ENCODE measurements at regions not wholly inside any gene's neighbourhood (a gene's known extent, or its start where the extent isn't known, plus 50 kb on each side); places are given as distances from the start of the nearest gene placed in this dataset.
"Not testable (repeated sequence)": the region's sequence is repeated elsewhere in the genome, so short reads cannot be mapped to it uniquely, and the experiment has no call there.

GRCh38 chr10:101280511-101280910 is 51.2 kb upstream of the LBX1 start:
- Histone ChIP-seq H3K36me3 (ENCODE audit: control insufficient read depth, insufficient read depth, low read length) (no peaks in the 10 kb centered on the region), H3K4me3 (ENCODE audit: low read depth, low read length) (no peak overlapping the region), H3K27me3 (ENCODE audit: control insufficient read depth, insufficient read depth, low read length) (peaks cover 47% of the 10 kb centered on the region), H3K9ac (ENCODE audit: low read depth, low read length) (no peak overlapping the region), H3K4me1 (ENCODE audit: control insufficient read depth, insufficient read depth, low read length) (peaks cover 19% of the 10 kb centered on the region), H3K9me3 (ENCODE audit: control insufficient read depth, insufficient read depth, low read length) (no peaks in the 10 kb centered on the region)

DNA sequence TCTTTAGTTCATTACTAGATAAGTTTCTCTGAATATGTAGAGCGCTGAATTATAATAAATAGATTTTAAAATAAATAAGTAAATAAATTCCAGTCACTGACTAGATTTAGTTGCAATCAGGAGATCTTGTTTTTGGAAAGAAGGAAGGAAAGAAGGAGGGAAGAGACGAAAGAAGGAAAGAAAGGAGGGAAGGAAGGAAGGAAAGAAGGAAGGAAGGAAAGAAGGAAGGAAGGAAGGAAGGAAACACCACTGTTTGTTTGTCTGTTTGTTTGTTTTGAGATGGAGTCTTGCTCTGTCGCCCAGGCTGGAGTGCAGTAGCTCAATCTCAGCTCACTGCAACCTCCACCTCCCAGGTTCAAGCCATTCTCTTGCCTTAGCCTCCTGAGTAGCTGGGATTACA is 51.7 kb upstream of the LBX1 start:
- not testable (repeated sequence) for H3K4me3 ChIP-seq (ENCODE audit: low read depth, low read length); H3K9me3 ChIP-seq (ENCODE audit: control insufficient read depth, insufficient read depth, low read length); H3K9ac ChIP-seq (ENCODE audit: low read depth, low read length); H3K36me3 ChIP-seq (ENCODE audit: control insufficient read depth, insufficient read depth, low read length)
- Histone ChIP-seq H3K4me1 (ENCODE audit: control insufficient read depth, insufficient read depth, low read length) (peaks cover 19% of the 10 kb centered on the region), H3K27me3 (ENCODE audit: control insufficient read depth, insufficient read depth, low read length) (peaks cover 48% of the 10 kb centered on the region)

DNA sequence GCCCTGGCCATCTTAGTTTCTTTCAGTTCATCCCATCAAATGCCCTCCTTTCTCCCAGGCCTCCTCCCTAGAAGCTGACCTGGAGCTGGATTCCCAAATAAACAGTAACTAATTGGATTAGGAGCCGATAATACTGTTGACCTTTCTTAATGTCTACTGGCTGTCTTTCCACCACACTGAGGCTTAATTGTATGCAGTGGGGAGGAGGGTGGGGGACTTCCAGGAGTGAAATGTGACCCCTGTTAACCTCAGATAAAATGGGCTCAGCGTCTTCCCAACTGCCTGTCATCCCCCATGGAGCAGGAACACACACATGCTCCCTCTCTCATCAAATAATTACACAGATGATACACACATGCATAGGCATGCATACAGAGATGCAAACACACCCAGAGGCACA is 53.7 kb upstream of the LBX1 start:
- Histone ChIP-seq H3K4me3 (ENCODE audit: low read depth, low read length) (no peak overlapping the region), H3K4me1 (ENCODE audit: control insufficient read depth, insufficient read depth, low read length) (peaks cover 24% of the 10 kb centered on the region), H3K9ac (ENCODE audit: low read depth, low read length) (no peak overlapping the region), H3K9me3 (ENCODE audit: control insufficient read depth, insufficient read depth, low read length) (no peaks in the 10 kb centered on the region), H3K27me3 (ENCODE audit: control insufficient read depth, insufficient read depth, low read length) (peaks cover 55% of the 10 kb centered on the region), H3K36me3 (ENCODE audit: control insufficient read depth, insufficient read depth, low read length) (no peaks in the 10 kb centered on the region)

GRCh38 chr10:101283762-101284100 is 54.5 kb upstream of the LBX1 start:
- peaks cover 63% of the 10 kb centered on the region for H3K27me3 ChIP-seq (ENCODE audit: control insufficient read depth, insufficient read depth, low read length)
- H3K9me3 ChIP-seq (ENCODE audit: control insufficient read depth, insufficient read depth, low read length), result no peaks in the 10 kb centered on the region
- H3K36me3 ChIP-seq (ENCODE audit: control insufficient read depth, insufficient read depth, low read length), result no peaks in the 10 kb centered on the region
- no peak overlapping the region for H3K9ac ChIP-seq (ENCODE audit: low read depth, low read length)
- peaks cover 28% of the 10 kb centered on the region for H3K4me1 ChIP-seq (ENCODE audit: control insufficient read depth, insufficient read depth, low read length)
- peak overlapping the region; percentile 38 for H3K4me3 ChIP-seq (ENCODE audit: low read depth, low read length)

GRCh38 chr10:101284101-101284743 is 55.0 kb upstream of the LBX1 start:
- Histone ChIP-seq H3K36me3 (ENCODE audit: control insufficient read depth, insufficient read depth, low read length) (no peaks in the 10 kb centered on the region), H3K27me3 (ENCODE audit: control insufficient read depth, insufficient read depth, low read length) (peaks cover 65% of the 10 kb centered on the region), H3K4me1 (ENCODE audit: control insufficient read depth, insufficient read depth, low read length) (peaks cover 29% of the 10 kb centered on the region), H3K9me3 (ENCODE audit: control insufficient read depth, insufficient read depth, low read length) (no peaks in the 10 kb centered on the region), H3K9ac (ENCODE audit: low read depth, low read length) (no peak overlapping the region), H3K4me3 (ENCODE audit: low read depth, low read length) (peak overlapping the region; percentile 55)

GRCh38 chr10:101284744-101285463 is 55.6 kb upstream of the LBX1 start:
- H3K9me3 ChIP-seq (ENCODE audit: control insufficient read depth, insufficient read depth, low read length), result no peaks in the 10 kb centered on the region
- peak overlapping the region; percentile 55 for H3K4me3 ChIP-seq (ENCODE audit: low read depth, low read length)
- peaks cover 29% of the 10 kb centered on the region for H3K4me1 ChIP-seq (ENCODE audit: control insufficient read depth, insufficient read depth, low read length)
- H3K36me3 ChIP-seq (ENCODE audit: control insufficient read depth, insufficient read depth, low read length), result no peaks in the 10 kb centered on the region
- H3K9ac ChIP-seq (ENCODE audit: low read depth, low read length), result no peak overlapping the region
- peaks cover 72% of the 10 kb centered on the region for H3K27me3 ChIP-seq (ENCODE audit: control insufficient read depth, insufficient read depth, low read length)

GRCh38 chr10:101285519-101286070 is 56.3 kb upstream of the LBX1 start:
- H3K27me3 ChIP-seq (ENCODE audit: control insufficient read depth, insufficient read depth, low read length), result peaks cover 79% of the 10 kb centered on the region
- H3K4me1 ChIP-seq (ENCODE audit: control insufficient read depth, insufficient read depth, low read length), result peaks cover 34% of the 10 kb centered on the region
- H3K4me3 ChIP-seq (ENCODE audit: low read depth, low read length), result peak overlapping the region; percentile 15
- H3K36me3 ChIP-seq (ENCODE audit: control insufficient read depth, insufficient read depth, low read length), result no peaks in the 10 kb centered on the region
- H3K9me3 ChIP-seq (ENCODE audit: control insufficient read depth, insufficient read depth, low read length), result no peaks in the 10 kb centered on the region
- H3K9ac ChIP-seq (ENCODE audit: low read depth, low read length), result no peak overlapping the region

DNA sequence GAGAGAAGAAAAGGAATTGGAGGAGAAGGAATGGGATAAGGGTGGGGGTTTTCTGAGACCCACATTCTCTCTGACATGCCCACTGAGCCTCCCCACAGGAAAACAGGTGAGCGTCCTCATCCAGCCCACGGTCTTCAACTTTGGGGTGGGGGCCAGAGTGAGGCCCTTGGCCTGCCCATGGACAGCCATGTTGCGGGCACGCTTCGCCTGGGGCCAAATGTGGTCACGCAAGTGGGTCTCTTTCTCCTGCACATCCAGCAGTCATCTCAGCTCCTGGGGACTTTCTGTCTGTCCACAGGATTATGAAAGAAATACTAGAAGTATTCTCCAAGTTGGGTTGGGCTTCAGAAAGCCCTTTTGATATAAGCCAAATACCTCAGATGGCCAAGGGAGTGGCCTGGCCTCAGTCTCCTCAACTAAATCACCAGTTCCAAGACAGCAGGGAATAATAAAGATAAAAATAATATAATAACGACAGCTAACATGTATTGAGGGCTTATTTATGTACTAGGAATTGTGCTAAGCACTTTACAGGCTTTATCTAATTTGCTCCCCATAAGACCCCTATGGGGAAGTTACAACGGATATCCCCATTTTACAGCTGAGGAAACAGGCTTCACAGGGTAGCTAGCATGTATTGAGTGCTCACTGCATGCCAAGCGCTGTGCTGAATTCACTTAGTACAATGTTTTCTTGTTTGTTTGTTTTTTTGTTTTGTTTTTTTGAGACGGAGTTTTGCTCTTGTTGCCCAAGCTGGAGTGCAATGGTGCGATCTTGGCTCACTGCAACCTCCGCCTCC is 57.2 kb upstream of the LBX1 start:
- Histone ChIP-seq H3K9me3 (ENCODE audit: control insufficient read depth, insufficient read depth, low read length) (no peaks in the 10 kb centered on the region), H3K36me3 (ENCODE audit: control insufficient read depth, insufficient read depth, low read length) (no peaks in the 10 kb centered on the region), H3K4me1 (ENCODE audit: control insufficient read depth, insufficient read depth, low read length) (peaks cover 40% of the 10 kb centered on the region), H3K4me3 (ENCODE audit: low read depth, low read length) (peak overlapping the region; percentile 9), H3K27me3 (ENCODE audit: control insufficient read depth, insufficient read depth, low read length) (peaks cover 86% of the 10 kb centered on the region), H3K9ac (ENCODE audit: low read depth, low read length) (no peak overlapping the region)

DNA sequence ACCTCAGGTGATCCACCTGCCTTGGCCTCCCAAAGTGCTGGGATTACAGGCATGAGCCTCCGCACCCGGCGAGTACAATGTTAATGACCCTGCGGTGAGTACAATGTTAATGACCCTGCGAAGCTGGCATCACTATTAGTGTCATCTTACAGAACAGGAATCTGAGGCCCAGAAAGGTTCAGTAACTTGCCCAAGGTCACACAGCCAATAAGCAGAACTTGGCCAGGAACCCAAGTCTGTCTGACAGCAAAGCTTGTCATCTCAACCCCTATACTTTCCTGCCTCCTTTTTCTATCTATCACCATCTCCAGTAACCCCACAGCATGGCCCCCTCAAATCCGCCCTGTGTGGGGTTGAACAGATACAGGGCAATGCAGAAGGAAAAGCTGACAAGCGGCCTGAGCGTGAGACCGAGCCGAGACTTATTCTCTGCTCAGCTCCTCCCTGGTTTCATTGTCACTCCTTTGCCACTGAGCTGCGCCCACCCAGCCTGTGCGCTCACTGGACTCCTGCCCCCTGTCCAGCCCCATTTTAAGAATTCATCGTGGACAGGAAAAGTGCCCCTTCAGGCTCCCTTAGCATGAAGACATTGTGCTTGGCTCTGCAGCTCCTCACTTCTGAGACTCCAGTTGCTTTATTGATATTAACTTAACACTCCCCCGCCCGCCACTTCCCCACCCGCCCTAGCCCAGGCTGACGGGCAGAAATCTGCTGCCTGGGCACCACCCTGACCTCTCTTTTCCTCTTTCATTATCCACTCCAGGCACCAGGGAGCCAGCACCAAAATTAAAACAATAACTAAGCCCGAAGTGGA is 58.1 kb upstream of the LBX1 start:
- peaks cover 37% of the 10 kb centered on the region for H3K4me1 ChIP-seq (ENCODE audit: control insufficient read depth, insufficient read depth, low read length)
- H3K27me3 ChIP-seq (ENCODE audit: control insufficient read depth, insufficient read depth, low read length), result peaks cover 76% of the 10 kb centered on the region
- no peaks in the 10 kb centered on the region for H3K9me3 ChIP-seq (ENCODE audit: control insufficient read depth, insufficient read depth, low read length)
- H3K36me3 ChIP-seq (ENCODE audit: control insufficient read depth, insufficient read depth, low read length), result no peaks in the 10 kb centered on the region
- no peak overlapping the region for H3K9ac ChIP-seq (ENCODE audit: low read depth, low read length)
- H3K4me3 ChIP-seq (ENCODE audit: low read depth, low read length), result no peak overlapping the region

- no peak overlapping the region for H3K9ac ChIP-seq (ENCODE audit: low read depth, low read length)
- H3K36me3 ChIP-seq (ENCODE audit: control insufficient read depth, insufficient read depth, low read length), result no peaks in the 10 kb centered on the region
- peaks cover 30% of the 10 kb centered on the region for H3K4me1 ChIP-seq (ENCODE audit: control insufficient read depth, insufficient read depth, low read length)
- H3K9me3 ChIP-seq (ENCODE audit: control insufficient read depth, insufficient read depth, low read length), result no peaks in the 10 kb centered on the region
- peaks cover 73% of the 10 kb centered on the region for H3K27me3 ChIP-seq (ENCODE audit: control insufficient read depth, insufficient read depth, low read length)
- peak overlapping the region; percentile 4 for H3K4me3 ChIP-seq (ENCODE audit: low read depth, low read length)
Measured at GRCh38 chr10:101287997-101288635, 58.9 kb upstream of the LBX1 start.

DNA sequence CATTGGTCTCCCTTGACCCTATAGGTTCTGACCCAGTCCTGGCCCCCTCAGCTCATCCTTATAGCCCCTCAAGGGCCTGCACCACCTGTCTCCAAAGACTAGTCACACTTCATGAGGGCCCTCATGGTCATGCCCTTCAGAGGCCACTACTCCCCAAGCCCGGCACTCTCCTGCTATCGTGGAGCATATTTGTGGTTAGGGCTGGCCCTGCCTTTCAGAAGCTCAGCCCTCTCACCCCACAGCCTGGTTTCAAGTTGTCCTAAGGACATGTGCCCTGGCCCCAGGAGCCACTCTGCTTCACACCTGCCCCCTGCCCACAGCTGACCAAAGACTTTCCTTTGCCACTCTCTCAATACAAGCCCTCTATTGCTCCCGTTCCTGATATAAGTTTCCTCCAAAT is 60.3 kb upstream of the LBX1 start:
- no peaks in the 10 kb centered on the region for H3K9me3 ChIP-seq (ENCODE audit: control insufficient read depth, insufficient read depth, low read length)
- no peaks in the 10 kb centered on the region for H3K36me3 ChIP-seq (ENCODE audit: control insufficient read depth, insufficient read depth, low read length)
- H3K4me1 ChIP-seq (ENCODE audit: control insufficient read depth, insufficient read depth, low read length), result peaks cover 27% of the 10 kb centered on the region
- H3K27me3 ChIP-seq (ENCODE audit: control insufficient read depth, insufficient read depth, low read length), result peaks cover 73% of the 10 kb centered on the region
- no peak overlapping the region for H3K4me3 ChIP-seq (ENCODE audit: low read depth, low read length)
- H3K9ac ChIP-seq (ENCODE audit: low read depth, low read length), result no peak overlapping the region
